DMS79 treated with DMSO at 0.1 percent for 48 hours (cell line): ENCODE measurements at regions not wholly inside any gene's neighbourhood (a gene's known extent, or its start where the extent isn't known, plus 50 kb on each side); places are given as distances from the start of the nearest gene placed in this dataset.
"Not testable (repeated sequence)": the region's sequence is repeated elsewhere in the genome, so short reads cannot be mapped to it uniquely, and the experiment has no call there.

Experiments
- DNase-seq: peaks from one replicate; lab custom pipeline; 2025; lab: John Stamatoyannopoulos, UW

DNA sequence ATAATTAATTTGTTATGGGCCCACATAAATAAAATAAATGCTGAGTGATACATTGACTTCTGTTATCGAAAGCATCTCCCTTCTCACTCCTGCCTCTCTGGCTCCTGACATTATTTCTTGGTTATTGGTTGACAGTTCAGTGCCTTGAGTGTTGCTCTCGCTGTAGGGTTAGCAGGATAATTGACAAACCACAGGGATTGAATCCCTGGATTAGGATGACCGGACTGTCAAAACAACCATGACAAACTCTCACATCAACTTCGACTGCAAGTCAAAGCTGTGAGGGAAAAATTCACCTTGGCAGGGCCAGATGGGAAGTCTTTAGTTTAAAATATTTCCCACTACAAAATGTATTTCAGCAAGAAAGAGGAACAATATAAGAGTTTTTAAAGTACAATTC, 245.4 kb upstream of the TFAP2D start:
- no peak for DNase-seq

DNA sequence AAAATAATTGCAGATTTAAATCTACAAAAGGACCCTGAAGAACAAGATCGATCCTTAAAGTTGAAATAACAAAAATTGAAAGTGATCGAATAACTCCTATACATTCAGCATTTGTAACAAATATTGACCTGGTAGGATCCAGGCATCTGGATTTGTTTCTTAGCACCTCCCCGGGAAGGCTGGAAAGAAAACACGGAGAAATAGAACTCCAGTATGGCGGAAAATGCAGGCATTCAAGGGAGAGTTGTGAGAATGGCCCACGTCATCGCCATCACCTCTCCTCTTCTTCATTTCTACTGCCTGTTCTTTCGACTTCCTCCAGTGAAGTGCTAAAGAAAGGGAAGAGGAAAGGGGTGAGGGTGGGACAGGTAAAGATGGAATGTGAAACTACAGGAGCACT, 242.3 kb upstream of the TFAP2D start:
- DNase-seq, result no peak

DNA sequence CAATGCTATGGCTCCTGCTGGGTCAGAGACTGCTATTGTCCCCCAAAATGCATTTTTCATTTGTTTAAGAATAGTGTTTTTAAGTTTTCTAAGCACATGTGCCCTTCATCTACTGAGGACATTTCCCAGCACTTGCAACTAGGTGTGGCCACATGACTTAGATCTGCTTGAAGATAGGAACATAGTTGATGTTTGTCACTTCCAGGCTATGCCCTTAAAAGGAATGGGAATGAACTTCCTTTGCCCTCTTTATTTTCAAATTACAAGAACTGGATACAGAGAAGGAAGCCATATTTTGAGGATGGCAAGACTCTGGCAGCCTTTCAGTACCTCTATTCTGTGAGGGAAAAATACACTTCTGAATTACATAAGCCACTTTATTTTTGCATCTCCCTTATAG, 203.0 kb upstream of the TFAP2D start:
- DNase-seq, result no peak

DNA sequence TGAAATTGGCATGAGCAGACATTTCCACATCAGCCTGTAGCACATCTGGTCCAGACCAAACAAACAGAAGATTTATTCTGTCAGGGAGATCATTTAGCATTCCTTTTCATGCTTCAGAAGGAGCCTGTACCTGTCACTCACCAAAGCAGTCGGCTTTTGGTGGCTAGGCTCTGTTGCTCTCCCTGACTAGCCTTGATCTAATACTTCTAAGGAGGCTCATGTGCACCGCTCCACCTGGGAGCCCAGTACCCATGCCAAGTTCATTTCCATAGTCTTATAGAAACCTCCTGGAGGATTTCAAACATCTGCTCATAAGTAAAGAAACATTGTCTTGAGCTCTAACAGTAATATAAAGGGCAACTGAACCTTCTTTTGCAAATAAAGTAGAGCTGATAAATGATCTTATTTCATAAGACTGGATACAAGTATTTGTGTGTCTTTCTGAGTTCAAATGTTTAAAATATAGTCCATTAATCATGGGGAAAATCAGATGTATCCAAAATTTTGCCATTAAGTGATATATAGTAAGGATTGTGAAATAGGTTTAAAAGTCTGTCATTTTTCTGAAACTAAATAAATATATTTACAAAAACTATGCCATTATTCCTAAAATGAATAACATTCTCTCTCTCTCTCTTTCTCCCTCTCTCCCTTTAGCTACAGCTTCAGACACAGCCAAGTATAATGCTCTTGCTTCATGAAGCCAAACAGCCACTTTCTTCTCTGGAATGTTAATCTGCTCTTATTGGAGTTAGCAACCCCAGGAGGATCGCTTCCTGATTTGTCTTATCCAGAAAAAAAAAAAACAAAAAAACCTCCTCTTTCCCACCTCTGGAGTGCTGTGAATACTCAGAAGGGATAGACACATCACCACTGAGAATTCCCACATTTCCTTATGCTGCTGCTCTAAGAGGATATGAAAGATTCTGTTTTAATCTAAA, 192.7 kb upstream of the TFAP2D start:
- DNase-seq, result no peak

GRCh38 chr6:50524341-50524740, 189.0 kb upstream of the TFAP2D start:
- no peak for DNase-seq

- DNase-seq, result no peak
Measured at GRCh38 chr6:50527985-50528384, 185.3 kb upstream of the TFAP2D start.

GRCh38 chr6:50539447-50539846, 173.9 kb upstream of the TFAP2D start:
- DNase-seq, result no peak

- no peak for DNase-seq
Measured at GRCh38 chr6:50541941-50542340, 171.4 kb upstream of the TFAP2D start.

GRCh38 chr6:50543666-50544065, 169.7 kb upstream of the TFAP2D start:
- DNase-seq, result no peak

DNA sequence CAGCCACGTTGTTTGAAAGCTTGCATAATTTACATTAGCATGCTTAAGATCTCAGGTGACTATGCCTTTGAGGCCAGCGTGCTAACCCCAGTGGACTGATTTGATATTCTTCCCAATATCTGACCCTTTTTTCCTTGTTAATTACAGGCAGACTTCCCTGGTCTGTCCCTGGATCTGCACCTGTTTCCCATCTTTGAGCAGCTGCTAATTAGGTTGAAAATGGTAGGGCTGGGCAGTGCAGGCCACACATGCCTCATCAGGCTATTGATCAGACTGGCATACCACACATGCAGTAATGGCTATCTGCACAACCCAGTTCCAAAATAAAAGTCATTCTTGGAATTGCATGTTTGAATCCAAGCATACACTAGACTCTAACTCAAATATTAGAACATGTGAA, 164.3 kb upstream of the TFAP2D start:
- DNase-seq, result no peak

- DNase-seq, result no peak
Measured at GRCh38 chr6:50549475-50549874, 163.9 kb upstream of the TFAP2D start.

DNA sequence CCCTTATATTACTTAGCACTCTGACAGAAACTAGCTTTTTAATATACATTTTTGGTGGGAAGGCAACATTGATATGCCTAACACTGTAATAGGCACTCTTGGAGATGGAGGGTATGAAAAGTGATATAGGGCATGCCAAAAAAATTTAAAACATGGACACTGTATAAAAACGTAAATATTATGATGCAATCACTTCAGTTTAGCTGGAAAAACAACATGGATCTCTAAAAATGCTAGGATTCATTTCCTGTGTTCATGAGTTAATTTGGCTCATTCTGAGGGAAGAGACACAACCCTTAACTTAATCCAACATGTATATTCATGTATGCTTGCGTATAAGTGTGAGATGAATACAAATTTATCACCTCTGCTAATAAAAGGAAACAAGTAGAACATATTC, 157.3 kb upstream of the TFAP2D start:
- DNase-seq, result no peak

- no peak for DNase-seq
Measured at GRCh38 chr6:50565004-50565403, 148.3 kb upstream of the TFAP2D start.

GRCh38 chr6:50571230-50571629, 142.1 kb upstream of the TFAP2D start:
- DNase-seq, result not testable (repeated sequence)

DNA sequence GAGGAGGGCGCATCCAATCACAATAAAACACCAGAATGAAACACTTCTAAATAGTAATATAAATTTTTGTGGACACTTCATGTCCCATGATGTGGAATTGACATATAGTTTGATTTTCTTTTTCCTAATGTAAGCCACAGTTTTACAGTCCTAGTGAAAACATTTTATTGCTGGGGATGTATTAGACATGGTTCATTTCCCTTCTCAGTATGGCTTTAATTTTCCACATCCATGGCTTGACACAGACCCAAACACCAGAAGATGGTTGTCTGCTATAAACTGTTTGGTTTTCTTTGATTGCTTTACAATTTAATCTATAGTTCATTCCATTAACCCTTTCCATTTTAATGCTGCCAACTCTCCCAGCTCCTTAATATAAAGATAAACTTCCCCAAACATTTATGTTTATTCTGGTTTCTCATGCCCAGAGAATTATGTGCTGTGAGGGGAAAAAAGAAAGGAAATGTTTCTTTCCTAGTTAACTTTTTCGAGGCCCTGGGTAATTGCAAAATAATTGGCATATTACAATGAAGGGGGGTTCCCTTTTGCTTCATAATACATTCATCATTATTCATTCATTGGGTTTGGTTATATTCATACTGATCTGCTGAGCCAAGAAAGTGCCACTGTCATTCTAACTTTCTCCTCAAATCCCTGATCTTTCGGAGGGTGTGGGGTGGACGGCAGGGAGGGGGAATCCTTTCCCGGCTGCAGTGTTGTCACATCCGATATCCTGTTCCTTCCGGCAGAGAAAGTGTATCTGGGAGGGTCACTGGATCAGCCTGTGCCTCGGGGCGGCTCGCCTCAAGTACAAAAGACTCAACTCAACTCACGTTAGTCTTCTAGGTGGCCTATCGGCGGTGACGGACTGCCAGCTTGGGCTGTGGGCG, 127.6 kb upstream of the TFAP2D start:
- no peak for DNase-seq

GRCh38 chr6:50586331-50586675, 127.0 kb upstream of the TFAP2D start:
- DNase-seq, result no peak

DNA sequence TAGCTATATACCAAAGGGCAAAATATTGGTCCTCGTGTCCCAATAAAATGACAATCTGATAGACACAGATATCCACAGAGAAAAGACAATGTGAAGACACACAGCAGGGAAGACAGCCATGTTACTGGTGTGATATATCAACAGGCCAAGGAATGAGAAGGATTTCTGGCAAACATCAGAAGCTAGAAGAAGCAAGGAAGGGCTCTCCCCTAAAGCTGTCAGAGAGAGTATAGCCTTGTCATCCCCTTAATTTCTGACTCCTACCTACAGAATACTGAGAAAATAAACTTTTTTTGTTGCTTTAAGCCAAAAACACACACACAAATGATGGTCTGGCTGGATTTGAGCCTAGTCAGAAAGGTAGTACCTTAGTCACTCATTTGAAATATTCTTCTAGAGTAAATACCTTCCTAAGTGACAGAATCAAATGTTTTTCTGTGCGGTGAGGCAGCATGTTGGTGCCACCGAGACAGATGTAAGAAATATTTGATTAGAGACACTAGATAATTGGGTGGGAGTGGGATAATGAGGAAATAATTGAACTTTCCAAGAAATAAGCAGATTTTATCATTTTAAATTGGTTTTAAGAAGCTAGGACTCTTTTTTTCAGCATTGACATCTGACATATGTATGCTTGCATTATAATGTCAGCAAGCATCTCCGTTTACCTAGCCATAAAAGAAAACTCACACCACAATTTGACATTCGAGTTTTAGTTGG, 123.4 kb upstream of the TFAP2D start:
- no peak for DNase-seq

- DNase-seq, result no peak
Measured at GRCh38 chr6:50591135-50591534, 122.2 kb upstream of the TFAP2D start.

GRCh38 chr6:50600280-50600679, 113.0 kb upstream of the TFAP2D start:
- no peak for DNase-seq

DNA sequence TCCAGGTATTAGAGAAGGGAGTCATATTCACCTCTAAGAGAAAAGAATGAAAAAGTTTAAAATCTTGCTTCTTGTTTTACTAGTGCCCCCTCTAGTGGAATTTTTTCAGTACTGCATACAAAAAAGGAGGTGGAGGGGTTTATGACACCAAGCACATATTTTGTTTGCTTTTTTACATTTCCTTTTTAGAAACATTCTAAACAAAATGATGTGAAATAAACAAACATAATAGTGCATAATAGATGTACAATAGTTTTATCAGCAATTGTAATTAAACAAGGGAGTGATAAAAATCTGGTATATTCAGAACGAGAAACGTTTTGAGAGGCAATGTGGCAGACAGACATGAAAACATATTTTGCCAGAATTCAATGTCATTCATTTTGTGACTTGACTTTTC, 111.0 kb upstream of the TFAP2D start:
- peak; percentile 21 for DNase-seq

DNA sequence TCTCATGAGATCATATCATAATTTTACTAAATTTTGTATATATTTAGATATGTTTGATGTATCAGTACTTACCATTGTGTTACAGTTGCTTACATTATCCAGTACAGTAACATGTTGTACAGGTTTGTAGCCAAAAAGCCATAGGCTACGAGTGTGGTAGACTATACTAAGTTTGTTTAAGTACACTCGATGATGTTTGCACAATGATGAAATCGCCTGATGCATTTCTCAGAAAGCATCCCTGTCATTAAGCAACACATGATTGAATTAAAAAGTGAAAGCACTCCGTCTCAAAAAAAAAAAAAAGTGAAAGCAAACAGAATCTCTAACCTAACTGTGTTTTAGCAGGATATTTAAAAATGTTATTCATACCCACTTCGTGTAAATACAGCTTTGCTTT, 104.9 kb upstream of the TFAP2D start:
- no peak for DNase-seq

GRCh38 chr6:50610562-50610961, 102.8 kb upstream of the TFAP2D start:
- DNase-seq, result no peak
